DMS114 treated with DMSO at 0.1 percent for 48 hours (cell line): ENCODE measurements at regions not wholly inside any gene's neighbourhood (a gene's known extent, or its start where the extent isn't known, plus 50 kb on each side); places are given as distances from the start of the nearest gene placed in this dataset.
"Not testable (repeated sequence)": the region's sequence is repeated elsewhere in the genome, so short reads cannot be mapped to it uniquely, and the experiment has no call there.

Source experiments
- DNase-seq: peaks from one replicate; lab custom pipeline; 2025; ENCODE audit not compliant: unreplicated experiment; lab: John Stamatoyannopoulos, UW

DNA sequence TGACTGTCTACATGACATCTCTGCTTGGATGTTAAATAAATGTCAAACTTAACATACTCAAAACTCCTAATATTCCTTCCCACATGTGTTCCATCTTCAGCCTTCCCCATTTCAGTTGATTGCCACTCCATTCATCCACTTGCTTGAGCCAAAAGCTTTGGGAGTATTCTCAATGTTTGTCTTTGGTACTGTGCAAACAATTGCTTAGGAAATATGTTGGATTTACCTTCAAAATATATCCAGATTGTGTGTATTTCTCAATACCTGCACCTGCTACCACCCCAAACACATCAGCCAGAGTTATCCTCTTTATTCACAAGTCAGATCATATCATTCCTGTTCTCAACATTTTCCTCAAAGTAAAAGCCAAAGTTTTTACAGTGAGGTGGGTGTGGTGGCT, 350.3 kb upstream of the FAM98A start:
- DNase-seq, result no peak

DNA sequence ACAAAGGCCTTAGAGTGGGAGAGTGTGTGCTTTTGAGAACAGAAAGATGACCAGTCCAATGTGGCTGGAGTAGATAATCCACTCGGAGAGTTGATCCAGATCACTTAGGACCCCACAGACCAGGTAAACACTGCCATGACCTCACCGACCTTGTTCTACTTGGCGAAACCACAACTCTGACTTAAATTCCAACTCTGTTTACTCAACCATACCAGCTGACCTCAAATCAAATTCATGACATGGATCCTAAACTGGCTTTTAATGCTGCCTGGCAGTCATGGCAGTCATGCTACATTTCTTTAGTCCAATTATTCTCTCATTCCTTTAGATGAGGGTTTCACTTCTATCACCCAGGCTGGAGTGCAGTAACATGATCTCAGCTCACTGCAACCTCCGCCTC, 347.1 kb upstream of the FAM98A start:
- DNase-seq, result no peak

DNA sequence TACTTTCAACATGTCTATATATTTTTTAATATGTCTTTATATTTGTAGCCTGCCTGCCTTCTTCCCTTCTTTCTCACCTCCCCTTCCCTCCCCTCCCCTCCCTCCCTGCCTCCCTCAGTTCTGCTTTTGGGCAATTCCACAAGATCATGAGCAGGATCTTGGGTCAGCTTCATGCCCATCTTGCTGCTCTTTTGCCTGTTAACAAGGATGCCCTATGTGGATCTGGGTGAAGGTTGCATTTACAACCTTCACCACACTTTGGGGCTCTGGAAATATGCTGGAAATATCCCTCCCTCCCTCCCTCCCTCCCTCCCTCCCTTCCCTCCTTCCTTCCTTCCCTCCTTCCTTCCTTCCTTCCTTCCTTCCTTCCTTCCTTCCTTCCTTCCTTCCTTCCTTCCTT, 334.1 kb upstream of the FAM98A start:
- no peak for DNase-seq

DNA sequence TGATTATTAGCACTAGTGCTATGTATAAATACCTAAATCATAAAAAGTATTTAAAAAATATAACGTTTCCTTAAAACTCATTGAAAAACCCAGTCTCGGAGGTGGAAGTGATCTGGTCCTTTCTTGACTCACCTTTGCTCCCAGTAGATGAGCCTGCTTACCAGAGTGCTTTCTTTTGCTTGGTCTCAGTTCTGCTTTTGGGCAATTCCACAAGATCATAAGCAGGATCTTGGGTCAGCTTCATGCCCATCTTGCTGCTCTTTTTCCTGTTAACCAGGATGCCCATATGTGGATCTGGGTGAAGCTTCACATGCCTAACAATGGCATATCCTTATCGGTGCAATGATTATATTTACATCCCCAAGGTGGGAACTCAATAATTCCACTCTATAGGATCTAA, 332.1 kb upstream of the FAM98A start:
- DNase-seq, result no peak

DNA sequence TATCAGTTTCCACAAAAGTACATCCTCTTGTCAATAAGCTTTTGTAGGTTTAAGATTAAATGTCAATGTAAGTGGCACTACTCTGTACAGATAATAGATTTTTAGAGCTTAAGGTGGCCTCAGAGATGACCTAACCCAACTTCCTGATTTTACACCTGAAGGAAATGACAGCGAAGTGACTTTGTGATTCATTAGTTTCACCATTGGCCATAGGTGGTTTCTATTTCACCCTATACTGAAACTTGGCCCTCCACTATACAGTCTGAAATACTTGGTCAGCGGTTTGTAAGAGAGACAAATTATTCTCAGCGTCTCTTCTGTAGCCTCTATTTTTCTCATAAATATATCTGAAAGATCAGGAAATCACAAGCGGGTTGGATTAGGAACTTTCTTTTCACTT, 330.4 kb upstream of the FAM98A start:
- DNase-seq, result no peak

DNA sequence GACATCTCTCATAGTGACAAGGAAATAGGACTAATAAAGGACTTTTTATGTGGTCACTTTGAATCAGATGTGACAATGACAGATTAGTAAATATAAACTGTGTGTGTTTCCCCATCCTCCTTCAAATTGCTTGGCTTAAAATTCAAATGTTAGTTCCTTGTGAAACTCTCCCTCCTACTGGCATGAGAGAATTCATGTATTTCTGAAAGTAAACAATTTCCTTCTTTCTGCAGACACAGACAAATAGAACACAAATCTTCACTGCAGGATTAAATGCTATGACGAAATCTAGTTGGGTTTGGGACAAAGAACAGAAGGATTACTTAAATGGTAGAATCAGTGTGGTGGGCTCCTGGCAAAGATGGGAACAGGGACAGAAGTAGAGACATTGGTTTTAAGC, 328.7 kb upstream of the FAM98A start:
- no peak for DNase-seq

DNA sequence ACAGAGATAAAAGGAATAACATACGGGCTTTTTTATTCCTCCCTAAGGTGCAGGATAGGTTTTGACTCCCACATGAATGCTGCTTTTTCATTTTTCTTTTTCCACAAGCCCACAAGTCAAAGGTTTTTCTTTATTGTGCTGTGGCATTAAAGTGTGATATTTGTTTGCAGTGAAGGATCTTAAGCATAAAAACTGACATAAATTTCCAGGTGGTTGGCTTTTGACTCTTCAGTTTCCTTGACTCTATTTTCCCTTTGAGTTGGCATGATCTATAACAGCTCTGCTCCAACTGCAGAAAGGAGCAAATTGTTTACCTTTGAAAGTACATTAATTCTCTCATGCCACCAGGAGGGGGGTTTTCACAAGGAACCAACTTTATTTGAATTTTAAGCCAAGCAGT, 326.2 kb upstream of the FAM98A start:
- no peak for DNase-seq

DNA sequence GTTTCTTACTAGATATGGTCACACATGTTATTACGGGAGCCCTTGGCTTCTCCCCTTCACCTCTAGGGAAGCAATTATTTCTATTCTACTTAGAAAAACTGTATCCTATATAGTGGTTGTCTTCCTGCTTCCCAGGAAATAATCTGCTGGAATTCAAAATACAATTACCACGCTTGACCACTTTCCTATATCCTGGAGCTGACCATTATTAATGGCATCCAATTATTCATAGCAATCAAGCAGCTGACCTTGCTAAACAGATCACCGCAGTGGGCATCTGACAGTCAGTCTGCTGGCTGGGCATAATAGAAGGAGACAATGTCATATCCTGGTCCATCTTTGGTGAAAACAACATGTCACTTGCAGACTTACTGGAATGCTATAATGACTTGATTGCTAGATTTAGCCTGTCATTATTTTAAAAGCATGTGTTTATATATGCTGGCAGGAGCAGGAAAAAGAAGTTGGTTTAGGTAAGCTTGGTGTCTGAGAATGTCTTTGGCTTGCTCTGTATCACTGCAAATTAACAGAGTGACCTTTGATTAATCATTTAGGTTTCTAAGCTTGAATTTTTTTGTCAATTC, 325.6 kb upstream of the FAM98A start:
- no peak for DNase-seq

DNA sequence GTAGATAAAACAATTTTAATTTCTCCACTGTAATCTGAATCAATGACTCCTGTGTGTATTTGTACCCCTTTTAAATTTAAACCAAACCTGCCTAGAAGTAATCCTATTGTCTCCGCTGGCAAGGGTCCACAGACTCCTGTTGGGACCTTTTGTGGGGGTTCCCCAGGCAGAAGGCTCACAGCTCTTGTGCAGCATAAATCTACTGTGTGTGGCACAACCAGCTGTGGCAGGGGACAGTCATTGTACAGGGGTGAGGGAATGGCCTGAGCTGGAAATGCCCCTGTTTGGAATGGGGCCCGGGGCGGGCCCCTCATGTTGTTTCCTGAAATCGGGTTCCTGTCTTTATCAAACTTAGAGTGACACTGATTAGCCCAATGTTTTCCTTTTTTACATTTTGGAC, 318.2 kb upstream of the FAM98A start:
- DNase-seq, result no peak

DNA sequence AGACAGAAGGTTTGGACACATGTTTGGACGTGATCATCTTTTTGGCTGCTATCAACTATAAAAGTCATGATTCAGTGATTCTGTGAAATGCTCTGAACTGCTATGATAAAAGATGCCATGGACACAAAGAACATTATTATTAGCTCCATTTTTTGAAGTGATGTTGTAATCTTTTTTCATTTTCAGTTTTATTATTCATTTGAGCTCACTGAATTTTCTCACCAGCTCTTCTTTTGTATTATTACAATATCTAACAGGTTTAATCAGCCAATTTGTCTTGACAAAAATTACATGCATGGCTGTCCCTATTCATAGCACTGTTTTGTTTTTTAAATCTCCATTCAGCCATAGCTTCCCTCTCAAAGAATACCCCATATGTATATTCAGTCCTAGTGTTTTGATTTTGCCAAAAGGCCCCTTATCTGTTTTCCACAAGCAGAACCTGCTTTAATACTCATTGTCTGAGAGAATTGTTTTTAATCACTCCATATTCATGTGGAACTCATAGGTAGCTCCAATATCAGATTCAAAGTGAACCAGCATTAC, 314.0 kb upstream of the FAM98A start:
- no peak for DNase-seq

DNA sequence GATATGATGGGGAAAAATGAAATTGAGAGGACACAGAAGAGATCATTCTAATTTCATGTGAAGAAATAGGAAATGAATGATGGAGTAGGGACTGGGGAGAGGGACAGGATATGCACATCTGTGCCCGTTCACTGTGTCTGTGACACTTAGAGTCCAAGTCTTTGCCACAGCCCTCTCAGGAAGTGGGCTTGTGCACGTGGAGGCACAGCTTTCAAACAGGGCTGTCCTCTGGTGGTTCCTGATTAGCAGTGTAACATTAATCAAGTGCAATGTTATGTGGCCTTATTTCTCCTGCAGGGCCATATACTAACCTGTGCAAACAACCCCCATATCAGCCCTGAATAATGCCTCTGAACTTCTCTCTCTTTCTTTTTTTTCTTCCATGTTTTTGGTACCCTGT, 312.2 kb upstream of the FAM98A start:
- no peak for DNase-seq

DNA sequence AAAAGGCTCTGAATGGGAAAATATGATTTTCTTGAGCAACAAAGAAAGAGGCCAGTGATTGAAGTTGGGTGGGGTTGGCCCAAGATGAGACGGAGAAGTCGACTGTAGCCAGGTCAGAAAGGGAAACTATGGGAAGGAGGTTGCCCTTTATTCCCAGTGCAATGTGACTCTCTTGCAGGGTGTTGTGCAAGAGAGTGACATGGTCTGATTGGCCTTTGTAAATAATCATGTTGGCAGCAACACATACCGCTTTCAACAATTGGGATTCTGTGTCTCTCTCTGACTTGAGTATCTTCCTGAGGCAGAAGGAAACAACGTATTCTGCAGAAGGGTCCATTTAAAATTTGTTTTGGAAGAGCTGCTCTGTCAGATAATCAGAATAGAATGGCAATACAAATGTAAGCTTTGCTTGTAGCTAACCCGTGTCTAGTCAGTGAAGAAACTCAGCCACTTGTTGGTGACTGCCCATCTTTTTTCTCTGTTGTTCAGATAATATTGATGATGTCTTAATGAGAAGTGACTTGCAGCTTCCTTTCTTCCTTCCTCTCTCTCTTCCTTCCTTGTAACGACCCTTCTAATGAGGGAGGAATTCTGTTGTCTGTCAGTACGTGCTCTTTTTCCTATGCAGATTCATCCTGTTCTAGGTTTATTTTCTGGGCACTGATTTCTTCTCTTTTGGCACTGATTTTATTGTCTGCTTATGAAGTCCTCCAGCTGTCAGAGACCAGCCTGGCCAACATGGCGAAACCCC, 311.0 kb upstream of the FAM98A start:
- no peak for DNase-seq

DNA sequence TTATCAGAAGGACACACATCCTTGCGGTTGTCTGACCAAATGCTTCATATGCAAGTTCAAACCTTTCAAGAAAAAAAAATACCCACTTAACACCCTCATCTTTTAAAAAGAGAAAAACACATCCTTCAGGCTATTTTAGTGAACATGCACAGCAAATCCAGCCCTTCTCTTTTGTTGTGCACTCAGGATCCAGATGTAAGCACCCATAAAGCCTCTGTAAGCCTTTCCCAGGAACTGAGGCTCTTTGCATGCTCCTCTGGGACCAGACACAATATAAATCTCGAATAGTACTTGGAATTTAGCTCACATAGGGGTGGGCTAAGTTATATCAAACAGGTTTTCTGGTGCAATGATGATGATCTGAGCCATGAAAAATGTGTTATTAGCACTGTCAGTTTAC, 308.8 kb upstream of the FAM98A start:
- DNase-seq, result no peak

DNA sequence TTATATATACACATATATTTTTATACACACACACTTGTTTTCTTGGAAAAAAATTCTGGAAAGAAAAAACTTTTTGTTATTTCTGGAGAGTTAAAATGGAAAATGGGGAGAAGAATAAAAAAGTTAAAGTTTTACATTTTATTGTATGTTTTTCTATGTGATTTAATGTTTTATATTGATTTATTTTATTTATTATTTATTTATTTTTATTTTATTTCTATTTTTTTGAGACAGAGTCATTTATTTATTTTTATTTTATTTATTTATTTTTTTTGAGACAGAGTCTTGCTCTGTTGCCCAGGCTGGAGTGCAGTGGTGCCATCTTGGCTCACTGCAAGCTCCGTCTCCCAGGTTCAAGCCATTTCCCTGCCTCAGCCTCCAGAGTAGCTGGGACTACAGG, 307.0 kb upstream of the FAM98A start:
- not testable (repeated sequence) for DNase-seq

DNA sequence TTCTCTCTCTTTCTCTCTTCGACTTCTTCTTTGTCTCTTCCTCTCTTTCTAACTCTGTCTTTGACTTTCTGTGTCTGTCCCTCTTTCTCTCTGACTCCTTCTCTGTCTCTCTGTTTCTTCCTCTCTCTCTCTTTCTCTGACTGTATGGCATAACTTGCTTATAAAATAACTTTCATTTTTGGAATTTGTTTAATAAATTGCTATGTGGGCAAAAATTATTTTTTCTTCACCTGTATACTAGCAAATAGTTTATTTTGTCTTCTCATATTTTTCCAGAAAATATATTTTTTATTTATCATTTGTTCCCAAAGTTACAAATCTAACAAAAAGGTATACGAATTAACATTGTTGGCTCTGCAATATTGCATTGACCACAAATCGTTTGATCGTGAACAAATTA, 305.7 kb upstream of the FAM98A start:
- DNase-seq, result no peak

DNA sequence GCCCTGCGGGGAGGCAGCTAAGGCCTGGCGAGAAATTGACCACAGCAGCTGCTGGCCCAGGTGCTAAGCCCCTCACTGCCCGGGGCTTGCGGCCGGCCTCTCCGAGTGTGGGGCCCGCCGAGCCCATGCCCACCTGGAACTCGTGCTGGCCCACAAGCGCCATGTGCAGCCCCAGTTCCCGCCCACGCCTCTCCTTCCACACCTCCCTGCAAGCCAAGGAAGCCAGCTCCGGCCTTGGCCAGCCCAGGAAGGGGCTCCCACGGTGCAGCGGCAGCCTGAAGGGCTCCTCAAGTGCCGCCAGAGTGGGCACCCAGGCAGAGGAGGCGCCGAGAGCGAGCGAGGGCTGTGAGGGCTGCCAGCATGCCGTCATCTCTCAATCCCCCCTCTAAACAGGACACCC, 304.6 kb upstream of the FAM98A start:
- DNase-seq, result no peak

DNA sequence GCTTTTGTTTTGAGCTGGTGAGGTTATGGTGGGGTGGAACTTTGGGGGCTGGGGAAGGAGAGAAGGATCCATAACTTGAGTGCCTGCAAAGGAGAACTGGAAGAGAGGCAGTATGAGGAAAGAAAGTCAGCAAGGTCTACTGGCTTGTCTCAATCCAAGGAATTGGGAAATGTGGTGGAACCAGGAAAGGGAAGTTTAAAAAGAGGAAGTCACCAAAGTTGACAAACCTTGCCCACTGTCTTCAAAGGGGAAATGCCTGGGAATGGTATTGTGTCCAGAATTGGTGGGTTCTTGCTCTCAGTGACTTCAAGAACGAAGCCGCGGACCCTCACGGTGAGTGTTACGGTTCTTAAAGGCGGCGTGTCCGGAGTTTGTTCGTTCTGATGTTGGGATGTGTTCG, 304.1 kb upstream of the FAM98A start:
- DNase-seq, result no peak

DNA sequence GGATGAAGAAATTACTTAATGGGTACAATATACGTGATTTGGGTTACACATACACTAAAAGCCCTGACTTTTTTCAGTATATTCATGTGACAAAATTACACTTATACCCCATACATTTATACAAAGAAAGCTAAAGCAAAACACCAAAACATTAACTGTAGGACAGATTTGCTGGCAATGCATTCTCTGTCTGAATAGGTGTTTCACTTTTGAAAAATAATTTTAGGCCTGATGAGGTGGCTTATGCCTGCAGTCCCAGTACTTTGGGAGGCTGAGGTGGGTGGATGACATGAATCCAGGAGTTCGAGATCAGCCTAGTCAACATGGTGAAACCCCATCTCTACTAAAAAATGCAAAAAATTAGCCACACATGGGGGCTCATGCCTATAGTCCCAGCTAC, 301.5 kb upstream of the FAM98A start:
- DNase-seq, result no peak

DNA sequence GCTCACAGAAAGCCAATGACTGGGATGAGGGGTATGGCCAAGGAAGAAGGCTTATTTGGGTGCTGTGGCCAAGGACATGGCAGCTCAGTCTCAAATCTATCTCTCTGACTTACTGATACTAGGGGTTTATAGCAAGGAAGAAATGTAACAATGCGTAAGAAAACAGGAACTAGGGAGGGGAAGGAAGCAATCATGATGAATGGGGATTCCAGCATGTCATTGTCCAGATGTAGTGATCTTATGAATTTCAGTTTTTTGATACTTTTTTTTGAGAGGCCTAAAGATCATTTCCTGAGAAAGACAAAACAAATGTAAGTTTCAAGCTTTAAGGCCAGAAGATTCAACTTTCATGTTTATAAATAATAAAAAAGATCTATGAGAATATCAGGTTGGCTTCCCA, 298.6 kb upstream of the FAM98A start:
- no peak for DNase-seq

DNA sequence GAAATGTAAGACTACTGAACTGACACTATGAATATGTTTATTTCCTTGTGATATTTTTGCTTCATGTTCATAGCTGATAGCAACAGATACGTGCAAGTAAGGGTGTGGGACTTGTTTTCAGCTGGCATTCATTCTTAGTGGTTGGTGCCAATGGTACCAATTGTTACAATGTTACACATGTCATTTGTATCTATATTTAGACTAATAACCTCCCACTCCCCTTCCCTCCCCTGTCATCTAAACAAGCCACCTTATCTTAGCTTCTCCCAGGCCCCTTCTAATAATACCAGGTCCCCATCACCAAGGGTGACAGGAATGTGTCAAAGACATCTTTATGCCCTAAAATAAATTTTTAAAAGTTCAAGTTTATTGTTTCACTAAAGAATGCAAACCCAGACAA, 294.7 kb upstream of the FAM98A start:
- no peak for DNase-seq

DNA sequence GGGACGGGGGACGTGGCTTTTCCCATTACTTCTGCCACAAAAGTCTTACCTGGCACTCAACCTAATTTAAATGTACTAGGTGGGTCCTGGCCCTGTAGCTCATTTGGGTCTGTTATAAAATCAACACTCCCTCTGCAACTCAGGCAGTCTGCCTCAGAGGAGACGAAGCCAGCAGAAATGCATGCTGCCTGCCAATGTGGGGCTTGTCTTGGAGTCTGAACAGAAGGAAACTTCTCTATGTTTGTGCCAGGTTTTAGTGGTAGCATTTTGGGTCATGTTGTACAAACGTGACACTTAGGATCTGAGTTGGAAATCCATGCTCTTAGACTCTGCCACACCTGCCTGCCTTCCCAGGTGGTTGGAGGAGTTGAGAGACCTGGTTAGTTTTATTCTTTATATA, 292.5 kb upstream of the FAM98A start:
- DNase-seq, result no peak

DNA sequence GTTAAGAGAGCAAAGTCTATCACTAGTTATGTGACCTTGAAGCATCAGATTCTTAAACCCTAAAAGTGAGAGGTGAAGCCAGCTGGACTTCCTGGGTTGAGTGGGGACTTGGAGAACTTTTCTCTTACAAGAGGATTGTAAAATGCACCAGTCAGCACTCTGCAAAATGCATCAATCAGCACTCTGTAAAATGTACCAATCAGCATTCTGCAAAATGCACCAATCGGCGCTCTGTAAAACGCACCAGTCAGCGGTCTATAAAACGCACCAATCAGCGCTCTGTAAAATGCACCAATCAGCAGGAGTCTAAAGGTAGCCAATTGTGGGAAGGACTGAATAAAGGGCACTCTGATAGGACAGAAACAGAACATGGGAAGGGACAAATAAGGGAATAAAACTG, 291.6 kb upstream of the FAM98A start:
- no peak for DNase-seq
